ENCODE measurements at regions not wholly inside any gene's neighbourhood (a gene's known extent, or its start where the extent isn't known, plus 50 kb on each side); places are given as distances from the start of the nearest gene placed in this dataset.
A peak's percentile ranks its signal among the peaks of the same experiment; 100 is the strongest.
"Not testable (repeated sequence)": the region's sequence is repeated elsewhere in the genome, so short reads cannot be mapped to it uniquely, and the experiment has no call there.

DNA sequence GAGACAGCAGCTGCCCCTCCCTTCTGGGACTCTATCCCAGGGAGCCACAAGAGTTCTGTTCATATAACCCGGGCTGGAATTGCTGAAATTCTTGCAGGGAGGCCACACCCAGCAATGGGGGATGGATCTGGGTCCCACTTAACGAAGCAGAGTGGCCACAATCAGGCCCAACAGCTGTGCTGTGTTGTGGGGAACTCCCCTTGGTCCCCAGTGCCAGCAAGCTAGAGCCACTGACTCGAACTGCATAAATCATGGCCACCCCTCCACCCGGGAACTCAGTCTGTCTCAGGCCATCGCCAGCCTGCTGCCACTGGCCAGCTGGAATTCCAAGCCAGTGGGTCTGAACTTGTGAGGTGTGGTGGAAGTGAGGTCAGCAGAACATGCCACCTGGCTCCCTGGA, 111.1 kb downstream of the KLF8 start:
- Histone ChIP-seq H3K27ac (ENCODE audit: low read length) (no peak overlapping the region), H3K9me3 (replicated peaks; ENCODE audit: control insufficient read depth, low read depth, low read length) (peaks cover 3% of the 10 kb centered on the region), H3K27me3 (ENCODE audit: control insufficient read depth, insufficient read depth, low read length) (peaks cover 6% of the 10 kb centered on the region), H3K36me3 (ENCODE audit: control insufficient read depth, insufficient read depth, low read length) (no peaks in the 10 kb centered on the region), H3K4me1 (ENCODE audit: control insufficient read depth, insufficient read depth, low read length) (no peaks in the 10 kb centered on the region), H3K4me3 (ENCODE audit: low read length) (no peak overlapping the region)
- peak; percentile 0 for DNase-seq
- WGBS (ENCODE audit: insufficient coverage): 52% methylated on average over 4 of the region's 5 CpGs

DNA sequence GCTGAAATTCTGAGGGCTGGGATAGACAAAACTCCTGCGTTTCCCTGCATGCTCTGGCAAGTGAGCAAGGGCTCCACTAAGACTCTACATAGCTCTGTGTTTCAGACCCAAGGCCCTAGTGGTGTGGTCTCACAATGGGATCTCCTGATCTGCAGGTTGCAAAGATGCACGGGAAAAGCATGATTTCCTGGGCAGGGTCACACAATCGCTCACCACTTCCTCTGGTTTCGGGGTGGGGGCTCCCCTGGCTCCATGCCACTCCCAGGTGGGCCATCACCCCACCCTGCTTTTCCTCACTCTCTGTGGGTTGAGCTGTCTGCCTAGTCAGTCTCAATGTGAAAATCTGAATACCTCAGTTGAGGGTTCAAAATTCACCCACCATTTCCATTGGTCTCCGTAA, 111.5 kb downstream of the KLF8 start:
- 75% methylated on average over 4 of the region's 5 CpGs for WGBS (ENCODE audit: insufficient coverage)
- Histone ChIP-seq H3K36me3 (ENCODE audit: control insufficient read depth, insufficient read depth, low read length) (no peaks in the 10 kb centered on the region), H3K4me1 (ENCODE audit: control insufficient read depth, insufficient read depth, low read length) (no peaks in the 10 kb centered on the region), H3K4me3 (ENCODE audit: low read length) (no peak overlapping the region), H3K27me3 (ENCODE audit: control insufficient read depth, insufficient read depth, low read length) (peaks cover 6% of the 10 kb centered on the region), H3K27ac (ENCODE audit: low read length) (no peak overlapping the region), H3K9me3 (replicated peaks; ENCODE audit: control insufficient read depth, low read depth, low read length) (peaks cover 3% of the 10 kb centered on the region)
- no peak for DNase-seq

DNA sequence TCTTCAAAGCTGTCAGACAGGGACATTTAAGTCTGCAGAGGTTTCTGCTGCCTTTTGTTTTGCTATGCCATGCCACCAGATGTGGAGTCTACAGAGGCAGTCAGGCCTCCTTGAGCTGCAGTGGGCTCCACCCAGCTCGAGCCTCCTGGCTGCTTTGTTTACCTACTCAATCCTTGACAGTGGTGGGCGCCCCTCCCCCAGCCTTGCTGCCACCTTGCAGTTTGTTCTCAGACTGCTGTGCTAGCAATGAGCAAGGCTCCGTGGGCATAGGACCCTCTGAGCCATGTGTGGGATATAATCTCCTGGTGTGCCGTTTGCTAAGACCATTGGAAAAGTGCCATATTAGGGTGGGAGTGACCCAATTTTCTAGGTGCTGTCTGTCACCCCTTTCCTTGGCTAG, 126.0 kb downstream of the KLF8 start:
- 64% methylated on average over 2 of the region's 4 CpGs for WGBS (ENCODE audit: insufficient coverage)
- not testable (repeated sequence) for H3K4me1 ChIP-seq (ENCODE audit: control insufficient read depth, insufficient read depth, low read length); DNase-seq; H3K27me3 ChIP-seq (ENCODE audit: control insufficient read depth, insufficient read depth, low read length); H3K9me3 ChIP-seq (replicated peaks; ENCODE audit: control insufficient read depth, low read depth, low read length); H3K36me3 ChIP-seq (ENCODE audit: control insufficient read depth, insufficient read depth, low read length); H3K4me3 ChIP-seq (ENCODE audit: low read length); H3K27ac ChIP-seq (ENCODE audit: low read length)

DNA sequence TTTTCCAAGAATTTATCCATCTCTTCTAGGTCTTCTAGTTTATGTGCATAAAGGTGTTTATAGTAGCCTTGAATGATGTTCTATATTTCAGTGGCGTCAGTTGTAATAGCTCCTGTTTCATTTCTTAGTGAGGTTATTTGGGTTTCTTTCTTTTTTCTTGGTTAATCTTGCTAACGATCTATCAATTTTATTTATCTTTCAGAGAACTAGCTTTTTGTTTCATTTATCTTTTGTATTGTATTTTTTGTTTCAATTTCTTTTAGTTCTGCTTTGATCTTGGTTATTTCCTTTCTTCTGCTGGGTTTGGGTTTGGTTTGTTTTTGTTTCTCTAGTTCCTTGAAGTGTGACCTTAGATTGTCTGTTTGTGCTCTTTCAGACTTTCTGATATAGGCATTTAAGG, 133.0 kb downstream of the KLF8 start:
- no CpG with 5 or more reads among the region's 2 CpGs for WGBS (ENCODE audit: insufficient coverage)
- not testable (repeated sequence) for H3K27me3 ChIP-seq (ENCODE audit: control insufficient read depth, insufficient read depth, low read length); H3K4me1 ChIP-seq (ENCODE audit: control insufficient read depth, insufficient read depth, low read length); H3K9me3 ChIP-seq (replicated peaks; ENCODE audit: control insufficient read depth, low read depth, low read length); H3K4me3 ChIP-seq (ENCODE audit: low read length); H3K27ac ChIP-seq (ENCODE audit: low read length); DNase-seq; H3K36me3 ChIP-seq (ENCODE audit: control insufficient read depth, insufficient read depth, low read length)

DNA sequence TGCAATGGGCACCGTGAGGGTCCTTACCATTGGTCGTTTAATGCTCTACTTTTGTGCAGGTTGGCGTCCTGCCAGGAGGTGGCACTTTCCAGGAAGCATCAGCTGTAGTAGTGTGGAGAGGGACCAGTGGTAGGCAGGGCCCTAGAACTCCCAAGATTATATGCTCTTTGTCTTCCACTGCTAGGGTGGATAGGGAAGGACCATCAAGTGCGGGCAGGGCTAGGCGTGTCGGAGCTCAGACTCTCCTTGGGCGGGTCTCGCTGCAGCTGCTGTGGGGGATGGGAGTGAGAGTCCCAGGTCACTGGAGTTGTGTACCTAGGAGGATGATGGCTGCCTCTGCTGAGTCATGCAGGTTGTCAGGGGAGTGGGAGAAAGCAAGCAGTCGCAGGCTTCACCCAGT, 134.7 kb downstream of the KLF8 start:
- no peaks in the 10 kb centered on the region for H3K27me3 ChIP-seq (ENCODE audit: control insufficient read depth, insufficient read depth, low read length)
- 66% methylated on average over 6 of the region's 9 CpGs for WGBS (ENCODE audit: insufficient coverage)

DNA sequence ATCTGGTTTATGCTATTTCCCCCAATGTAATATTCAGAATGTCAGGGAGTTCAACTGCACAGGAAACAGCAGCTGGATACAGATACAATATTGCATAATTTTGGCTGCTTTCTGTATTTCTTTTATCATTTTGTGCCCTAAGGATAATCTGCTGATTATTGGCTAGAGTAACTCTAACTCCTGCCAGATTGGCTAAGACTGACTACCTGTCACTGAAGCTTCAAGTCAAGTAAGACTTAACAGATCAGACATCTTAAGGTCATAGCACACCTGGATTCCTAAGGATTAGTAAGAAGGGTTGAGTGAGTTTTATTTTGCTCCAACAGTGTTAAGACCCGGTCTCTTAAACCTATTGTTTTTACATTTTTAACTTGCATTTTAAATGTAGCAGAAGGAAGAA, 136.8 kb downstream of the KLF8 start:
- no peak overlapping the region for H3K4me3 ChIP-seq (ENCODE audit: low read length)
- WGBS (ENCODE audit: insufficient coverage): no CpG with 5 or more reads among the region's 1 CpG
- no peaks in the 10 kb centered on the region for H3K36me3 ChIP-seq (ENCODE audit: control insufficient read depth, insufficient read depth, low read length)
- H3K4me1 ChIP-seq (ENCODE audit: control insufficient read depth, insufficient read depth, low read length): no peaks in the 10 kb centered on the region
- H3K27ac ChIP-seq (ENCODE audit: low read length): no peak overlapping the region
- H3K9me3 ChIP-seq (replicated peaks; ENCODE audit: control insufficient read depth, low read depth, low read length): no peaks in the 10 kb centered on the region
- no peak for DNase-seq
- no peaks in the 10 kb centered on the region for H3K27me3 ChIP-seq (ENCODE audit: control insufficient read depth, insufficient read depth, low read length)

More for the DNA sequence above, 134.7 kb downstream of the KLF8 start:
- H3K4me3 ChIP-seq (ENCODE audit: low read length): no peak overlapping the region
- H3K4me1 ChIP-seq (ENCODE audit: control insufficient read depth, insufficient read depth, low read length): no peaks in the 10 kb centered on the region
- DNase-seq: no peak
- no peaks in the 10 kb centered on the region for H3K36me3 ChIP-seq (ENCODE audit: control insufficient read depth, insufficient read depth, low read length)
- no peak overlapping the region for H3K27ac ChIP-seq (ENCODE audit: low read length)
- H3K9me3 ChIP-seq (replicated peaks; ENCODE audit: control insufficient read depth, low read depth, low read length): no peaks in the 10 kb centered on the region

DNA sequence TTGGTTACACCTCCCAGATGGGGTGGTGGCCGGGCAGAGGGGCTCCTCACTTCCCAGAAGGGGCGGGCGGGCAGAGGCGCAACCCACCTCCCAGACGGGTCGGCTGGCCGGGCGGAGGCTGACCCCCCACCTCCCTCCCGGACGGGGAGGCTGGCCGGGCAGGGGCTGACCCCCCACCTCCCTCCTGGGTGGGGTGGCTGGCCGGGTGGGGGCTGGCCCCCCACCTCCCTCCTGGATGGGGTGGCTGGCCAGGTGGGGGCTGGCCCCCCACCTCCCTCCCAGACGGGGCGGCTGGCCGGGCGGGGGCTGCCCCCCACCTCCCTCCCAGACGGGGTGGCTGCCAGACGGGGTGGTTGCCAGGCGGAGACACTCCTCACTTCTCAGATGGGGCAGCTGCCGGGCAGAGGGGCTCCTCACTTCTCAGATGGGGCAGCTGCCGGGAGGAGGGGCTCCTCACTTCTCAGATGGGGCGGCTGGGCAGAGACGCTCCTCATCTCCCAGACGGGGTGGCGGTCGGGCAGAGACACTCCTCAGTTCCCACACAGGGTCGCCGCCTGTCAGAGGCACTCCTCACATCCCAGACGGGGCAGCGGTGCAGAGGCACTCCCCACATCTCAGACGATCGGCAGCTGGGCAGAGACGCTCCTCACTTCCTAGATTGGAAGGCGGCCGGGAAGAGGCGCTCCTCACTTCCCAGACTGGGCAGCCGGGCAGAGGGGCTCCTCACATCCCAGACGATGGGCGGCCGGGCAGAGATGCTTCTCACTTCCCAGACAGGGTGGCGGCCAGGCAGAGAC, 148.0 kb downstream of the KLF8 start:
- not testable (repeated sequence) for H3K4me3 ChIP-seq (ENCODE audit: low read length); H3K4me1 ChIP-seq (ENCODE audit: control insufficient read depth, insufficient read depth, low read length); DNase-seq; H3K9me3 ChIP-seq (replicated peaks; ENCODE audit: control insufficient read depth, low read depth, low read length); H3K27ac ChIP-seq (ENCODE audit: low read length); H3K36me3 ChIP-seq (ENCODE audit: control insufficient read depth, insufficient read depth, low read length); H3K27me3 ChIP-seq (ENCODE audit: control insufficient read depth, insufficient read depth, low read length)
- 92% methylated on average over 20 of the region's 41 CpGs for WGBS (ENCODE audit: insufficient coverage)

DNA sequence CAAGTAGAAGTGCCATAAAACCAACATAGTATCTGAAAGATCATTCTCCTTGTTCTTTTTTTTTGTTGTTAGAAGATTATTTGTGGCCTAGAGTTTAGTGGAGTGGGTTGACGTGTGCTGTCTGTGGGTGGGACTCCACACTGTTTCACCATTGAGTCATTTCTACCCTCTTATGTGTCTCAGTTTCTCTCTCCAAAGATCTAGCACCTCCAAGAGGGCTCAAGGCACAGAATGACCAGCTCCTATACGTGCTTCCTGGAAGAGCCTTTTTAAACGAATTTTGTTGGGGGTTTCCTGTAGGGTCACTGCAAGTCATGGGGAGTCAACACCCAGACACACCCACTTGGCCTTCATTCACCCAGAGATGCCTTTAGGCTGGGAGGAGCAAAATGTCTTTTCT, 150.1 kb downstream of the KLF8 start:
- no peak for DNase-seq
- Histone ChIP-seq H3K9me3 (replicated peaks; ENCODE audit: control insufficient read depth, low read depth, low read length) (no peaks in the 10 kb centered on the region), H3K27ac (ENCODE audit: low read length) (no peak overlapping the region), H3K36me3 (ENCODE audit: control insufficient read depth, insufficient read depth, low read length) (no peaks in the 10 kb centered on the region), H3K4me3 (ENCODE audit: low read length) (no peak overlapping the region), H3K4me1 (ENCODE audit: control insufficient read depth, insufficient read depth, low read length) (no peaks in the 10 kb centered on the region), H3K27me3 (ENCODE audit: control insufficient read depth, insufficient read depth, low read length) (peaks cover 2% of the 10 kb centered on the region)
- no CpG with 5 or more reads among the region's 3 CpGs for WGBS (ENCODE audit: insufficient coverage)

DNA sequence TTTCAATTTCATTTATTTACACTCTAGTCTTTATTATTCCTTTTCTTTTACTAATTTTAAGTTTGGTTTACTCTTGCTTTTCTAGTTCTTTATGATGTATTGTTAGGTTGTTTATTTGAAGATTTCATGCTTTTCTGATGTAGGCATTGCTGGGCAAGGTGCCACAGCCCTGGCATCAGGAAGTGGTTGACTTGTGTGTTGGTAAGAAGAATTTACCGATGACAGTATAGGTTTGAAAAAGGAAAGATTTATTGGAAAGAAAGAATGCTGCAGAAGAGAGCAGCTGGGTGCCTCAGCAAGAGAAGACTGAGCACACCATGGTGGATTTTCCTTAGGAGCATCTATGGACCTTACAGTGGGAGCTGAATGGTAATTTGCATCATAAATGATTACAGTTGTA, 153.2 kb downstream of the KLF8 start:
- Histone ChIP-seq H3K36me3 (ENCODE audit: control insufficient read depth, insufficient read depth, low read length) (no peaks in the 10 kb centered on the region), H3K9me3 (replicated peaks; ENCODE audit: control insufficient read depth, low read depth, low read length) (no peaks in the 10 kb centered on the region), H3K27me3 (ENCODE audit: control insufficient read depth, insufficient read depth, low read length) (peaks cover 2% of the 10 kb centered on the region), H3K4me3 (ENCODE audit: low read length) (no peak overlapping the region), H3K27ac (ENCODE audit: low read length) (no peak overlapping the region), H3K4me1 (ENCODE audit: control insufficient read depth, insufficient read depth, low read length) (no peaks in the 10 kb centered on the region)
- DNase-seq: no peak
- WGBS (ENCODE audit: insufficient coverage): 67% methylated on average over 1 of the region's 1 CpG

DNA sequence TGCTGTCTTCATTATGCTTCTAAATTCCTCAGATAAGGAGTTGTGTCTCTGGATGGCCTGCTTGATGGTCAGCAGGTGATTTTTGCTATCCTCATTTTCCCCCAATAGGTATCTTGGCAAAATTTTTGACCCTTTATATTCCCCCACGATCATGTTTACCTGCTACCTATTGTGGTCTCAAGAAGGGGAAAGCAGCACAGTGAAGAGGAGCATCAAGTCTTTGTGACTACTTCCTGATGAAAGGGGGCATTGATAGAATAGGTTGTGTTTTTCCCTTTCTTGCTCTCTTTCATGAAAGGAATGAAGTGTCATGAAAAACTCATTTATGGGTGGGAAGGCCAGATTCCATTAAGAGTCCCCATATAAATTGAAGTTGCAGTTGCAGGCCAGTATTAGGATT, 153.8 kb downstream of the KLF8 start:
- H3K27ac ChIP-seq (ENCODE audit: low read length): no peak overlapping the region
- H3K27me3 ChIP-seq (ENCODE audit: control insufficient read depth, insufficient read depth, low read length): peaks cover 2% of the 10 kb centered on the region
- no peaks in the 10 kb centered on the region for H3K9me3 ChIP-seq (replicated peaks; ENCODE audit: control insufficient read depth, low read depth, low read length)
- no peak for DNase-seq
- no CpG with 5 or more reads among the region's 1 CpG for WGBS (ENCODE audit: insufficient coverage)
- H3K36me3 ChIP-seq (ENCODE audit: control insufficient read depth, insufficient read depth, low read length): no peaks in the 10 kb centered on the region
- H3K4me1 ChIP-seq (ENCODE audit: control insufficient read depth, insufficient read depth, low read length): no peaks in the 10 kb centered on the region
- no peak overlapping the region for H3K4me3 ChIP-seq (ENCODE audit: low read length)

DNA sequence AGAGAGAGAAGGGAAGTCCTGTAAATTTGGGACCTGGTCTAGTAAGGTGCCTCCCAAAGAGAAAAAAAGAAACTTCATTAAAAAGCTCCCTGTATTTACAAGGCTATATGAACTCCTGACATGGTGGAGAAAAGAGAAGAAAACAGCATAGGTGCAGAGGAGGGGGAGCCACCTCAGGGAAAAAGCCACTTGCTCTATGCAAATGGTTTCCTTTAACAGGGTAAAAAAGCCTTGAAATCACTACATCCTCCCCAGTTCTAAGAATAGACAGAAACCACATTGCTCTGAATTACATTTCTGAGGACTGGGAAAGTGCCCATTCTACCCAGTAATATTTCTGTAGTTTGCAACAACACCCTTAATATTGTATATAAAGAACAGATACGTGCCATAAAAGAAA, 165.5 kb downstream of the KLF8 start:
- DNase-seq: no peak
- Histone ChIP-seq H3K4me1 (ENCODE audit: control insufficient read depth, insufficient read depth, low read length) (no peaks in the 10 kb centered on the region), H3K4me3 (ENCODE audit: low read length) (no peak overlapping the region), H3K9me3 (replicated peaks; ENCODE audit: control insufficient read depth, low read depth, low read length) (peaks cover 3% of the 10 kb centered on the region), H3K27me3 (ENCODE audit: control insufficient read depth, insufficient read depth, low read length) (peaks cover 2% of the 10 kb centered on the region), H3K27ac (ENCODE audit: low read length) (no peak overlapping the region), H3K36me3 (ENCODE audit: control insufficient read depth, insufficient read depth, low read length) (no peaks in the 10 kb centered on the region)
- no CpG with 5 or more reads among the region's 1 CpG for WGBS (ENCODE audit: insufficient coverage)

All from muscle of leg (tissue), 3 donors.